SK-N-SH (cell line): ENCODE measurements at regions not wholly inside any gene's neighbourhood (a gene's known extent, or its start where the extent isn't known, plus 50 kb on each side); places are given as distances from the start of the nearest gene placed in this dataset.

Experiments
- CTCF ChIA-PET: fragments of 300-600, 350-600 bp; formaldehyde crosslinking; extraction: SDS; loops from one replicate; lab custom pipeline; 2021; lab: Yijun Ruan, JAX
- POLR2A ChIA-PET: fragments of 350-600 bp; sonication (Branson Sonifier 250); formaldehyde crosslinking; extraction: SDS; loops from one replicate; lab custom pipeline; 2020; ENCODE audit warnings: antibody characterized with exemption, inconsistent platforms; lab: Yijun Ruan, JAX
- DNase-seq: peaks from one replicate; pipeline ENCODE4 v3.0.0; 2012
- H2AFZ ChIP-seq: fragments of 200-600 bp; sonication (generic); 2 replicates; pipeline ENCODE4 v1.8.1; 2016; ENCODE audit warnings: antibody characterized with exemption, mild to moderate bottlenecking, low read depth
- H3F3A ChIP-seq: fragments of 200-600 bp; sonication (generic); replicated peaks from 2 replicates; pipeline ENCODE3; 2016; ENCODE audit warnings: antibody characterized with exemption, mild to moderate bottlenecking; ENCODE audit not compliant: insufficient read depth
- H3K27ac ChIP-seq, 2 experiments: fragments of 200-500 bp in 1 of 2; fragments of 200-600 bp in 1 of 2; sonication (Bioruptor generic) in 1 of 2; sonication (generic), shearing (Covaris generic) in 1 of 2; 2 replicates each; pipeline versions ENCODE4 v1.5.1 to v1.6.1; 2014 to 2016; ENCODE audit warnings: low read depth in 2 of 2, inconsistent platforms in 1 of 2, low read length in 1 of 2, mild to moderate bottlenecking in 1 of 2, mixed read lengths in 1 of 2
- H3K27me3 ChIP-seq: fragments of 200-600 bp; sonication (generic), shearing (Covaris generic); 2 replicates; pipeline ENCODE4 v1.6.1; 2016; ENCODE audit warnings: mixed run types; ENCODE audit not compliant: insufficient read depth
- H3K36me3 ChIP-seq, 2 experiments: fragments of 200-500 bp in 1 of 2; fragments of 200-600 bp in 1 of 2; sonication (Bioruptor generic) in 1 of 2; sonication (generic) in 1 of 2; replicated peaks in 1 of 2; 2 replicates each; pipeline versions ENCODE3 to v1.5.1; 2014 to 2016; ENCODE audit warnings: low read length in 1 of 2, mild to moderate bottlenecking in 1 of 2; ENCODE audit not compliant: insufficient read depth in 2 of 2, control insufficient read depth in 1 of 2
- H3K4me1 ChIP-seq, 2 experiments: fragments of 200-500 bp in 1 of 2; fragments of 200-600 bp in 1 of 2; sonication (Bioruptor generic) in 1 of 2; sonication (generic), shearing (Covaris generic) in 1 of 2; 2 replicates each; pipeline versions ENCODE4 v1.5.1 to v1.6.1; 2014 to 2016; ENCODE audit warnings: low read depth in 1 of 2, low read length in 1 of 2, mixed run types in 1 of 2; ENCODE audit not compliant: insufficient read depth in 2 of 2, control insufficient read depth in 1 of 2
- H3K4me2 ChIP-seq: fragments of 200-600 bp; sonication (generic), shearing (Covaris generic); 2 replicates; pipeline ENCODE4 v1.6.1; 2017; ENCODE audit warnings: mixed run types
- H3K4me3 ChIP-seq, 2 experiments: fragments of 200-500 bp in 1 of 2; fragments of 200-600 bp in 1 of 2; sonication (Bioruptor generic) in 1 of 2; sonication (generic), shearing (Covaris generic) in 1 of 2; 2 replicates each; pipeline versions ENCODE4 v1.5.1 to v1.8.1; 2014 to 2016; ENCODE audit warnings: low read depth in 2 of 2, inconsistent platforms in 1 of 2, low read length in 1 of 2, mild to moderate bottlenecking in 1 of 2, mixed read lengths in 1 of 2, moderate library complexity in 1 of 2
- H3K79me2 ChIP-seq: fragments of 200-600 bp; sonication (generic); 2 replicates; pipeline ENCODE4 v1.8.1; 2017; ENCODE audit warnings: mild to moderate bottlenecking; ENCODE audit not compliant: insufficient read depth
- H3K9ac ChIP-seq: fragments of 200-600 bp; sonication (generic); 2 replicates; pipeline ENCODE4 v1.6.1; 2017; ENCODE audit warnings: mixed run types
- H3K9me2 ChIP-seq: fragments of 200-600 bp; sonication (generic); 2 replicates; pipeline ENCODE4 v1.6.1; 2017; ENCODE audit warnings: mixed run types
- H3K9me3 ChIP-seq: fragments of 200-600 bp; sonication (generic); 2 replicates; pipeline ENCODE4 v1.6.1; 2017; ENCODE audit warnings: mixed run types, mild to moderate bottlenecking, moderate library complexity
- H4K20me1 ChIP-seq: fragments of 200-600 bp; sonication (generic); 2 replicates; pipeline ENCODE4 v1.6.1; 2017; ENCODE audit warnings: mild to moderate bottlenecking, mixed run types; ENCODE audit not compliant: insufficient read depth
- CHD2 ChIP-seq: fragments of 150-350 bp; IDR thresholded peaks from 2 replicates; pipeline ENCODE4 v1.6.1; 2018; ENCODE audit warnings: low read length; ENCODE audit not compliant: partially characterized antibody
- EP300 ChIP-seq, 2 experiments: IDR thresholded peaks; 2 replicates each; pipeline versions ENCODE4 v1.4.0 to v1.6.1; 2012; ENCODE audit warnings: borderline replicate concordance in 1 of 2, low read depth in 1 of 2, low read length in 1 of 2
- EZH2phosphoT487 ChIP-seq: fragments of 200-600 bp; sonication (generic); IDR thresholded peaks from 2 replicates; pipeline ENCODE4 v1.6.1; 2017; ENCODE audit warnings: low read depth, mixed run types, mild to moderate bottlenecking, antibody characterized with exemption, moderate library complexity, borderline replicate concordance
- FOXJ3 ChIP-seq: sonication (generic); formaldehyde crosslinking; IDR thresholded peaks from 2 replicates; pipeline ENCODE4 v1.5.1; 2020; ENCODE audit warnings: mild to moderate bottlenecking, missing genetic modification reagents
- GABPA ChIP-seq: IDR thresholded peaks from 2 replicates; pipeline ENCODE4 v1.4.0; 2012; ENCODE audit warnings: low read depth, mild to moderate bottlenecking
- GATA2 ChIP-seq: sonication (generic); formaldehyde crosslinking; IDR thresholded peaks from 2 replicates; pipeline ENCODE4 v1.5.0; 2020; ENCODE audit warnings: mild to moderate bottlenecking, missing genetic modification reagents
- MEF2A ChIP-seq: IDR thresholded peaks from 2 replicates; pipeline ENCODE4 v1.4.0; 2012; ENCODE audit warnings: low read depth, borderline replicate concordance
- NFIC ChIP-seq: IDR thresholded peaks from 2 replicates; pipeline ENCODE4 v1.4.0; 2012; ENCODE audit warnings: borderline replicate concordance
- POLR2AphosphoS5 ChIP-seq: IDR thresholded peaks from 2 replicates; pipeline ENCODE4 v1.6.1; 2012; ENCODE audit warnings: low read depth, low read length
- RAD21 ChIP-seq: IDR thresholded peaks from 2 replicates; pipeline ENCODE4 v1.6.1; 2012; ENCODE audit warnings: mild to moderate bottlenecking, low read length
- RFX5 ChIP-seq: IDR thresholded peaks from 2 replicates; pipeline ENCODE4 v1.6.1; 2012; ENCODE audit warnings: mild to moderate bottlenecking, improper control_type of control experiment, low read length
- SIN3A ChIP-seq: IDR thresholded peaks from 2 replicates; pipeline ENCODE4 v1.6.1; 2012; ENCODE audit warnings: low read depth, mild to moderate bottlenecking, low read length, moderate library complexity, borderline replicate concordance
- TAF1 ChIP-seq: IDR thresholded peaks from 2 replicates; pipeline ENCODE4 v1.6.1; 2012; ENCODE audit warnings: low read depth, mild to moderate bottlenecking, low read length, moderate library complexity, borderline replicate concordance
- TCF12 ChIP-seq: IDR thresholded peaks from 2 replicates; pipeline ENCODE4 v1.4.0; 2012
- YY1 ChIP-seq: IDR thresholded peaks from 2 replicates; pipeline ENCODE4 v1.4.0; 2012; ENCODE audit warnings: low read depth, mild to moderate bottlenecking
- WGBS: methylation state at CpG from one replicate; pipeline ENCODE4 v1.1.6; 2017; ENCODE audit warnings: low lambda C conversion rate; 5-methylcytosine and 5-hydroxymethylcytosine counted together
- TF ChIP-seq, protein P1 (sequence below): IDR thresholded peaks from 2 replicates; pipeline ENCODE4 v1.4.0; 2012; ENCODE audit warnings: low read depth
- TF ChIP-seq, protein P2 (sequence below): fragments of 200-600 bp; sonication (generic); IDR thresholded peaks from 2 replicates; pipeline ENCODE4 v1.6.1; 2017; ENCODE audit warnings: antibody characterized with exemption, mild to moderate bottlenecking, moderate library complexity
- TF ChIP-seq, protein P3 (sequence below): IDR thresholded peaks from 2 replicates; pipeline ENCODE4 v1.4.0; 2012; ENCODE audit warnings: low read depth, borderline replicate concordance
- TF ChIP-seq, protein P4 (sequence below): IDR thresholded peaks from 2 replicates; pipeline ENCODE4; 2012
- TF ChIP-seq, protein P5 (sequence below): IDR thresholded peaks from 2 replicates; pipeline ENCODE4 v1.4.0; 2012; ENCODE audit warnings: low read depth, borderline replicate concordance

DNA sequence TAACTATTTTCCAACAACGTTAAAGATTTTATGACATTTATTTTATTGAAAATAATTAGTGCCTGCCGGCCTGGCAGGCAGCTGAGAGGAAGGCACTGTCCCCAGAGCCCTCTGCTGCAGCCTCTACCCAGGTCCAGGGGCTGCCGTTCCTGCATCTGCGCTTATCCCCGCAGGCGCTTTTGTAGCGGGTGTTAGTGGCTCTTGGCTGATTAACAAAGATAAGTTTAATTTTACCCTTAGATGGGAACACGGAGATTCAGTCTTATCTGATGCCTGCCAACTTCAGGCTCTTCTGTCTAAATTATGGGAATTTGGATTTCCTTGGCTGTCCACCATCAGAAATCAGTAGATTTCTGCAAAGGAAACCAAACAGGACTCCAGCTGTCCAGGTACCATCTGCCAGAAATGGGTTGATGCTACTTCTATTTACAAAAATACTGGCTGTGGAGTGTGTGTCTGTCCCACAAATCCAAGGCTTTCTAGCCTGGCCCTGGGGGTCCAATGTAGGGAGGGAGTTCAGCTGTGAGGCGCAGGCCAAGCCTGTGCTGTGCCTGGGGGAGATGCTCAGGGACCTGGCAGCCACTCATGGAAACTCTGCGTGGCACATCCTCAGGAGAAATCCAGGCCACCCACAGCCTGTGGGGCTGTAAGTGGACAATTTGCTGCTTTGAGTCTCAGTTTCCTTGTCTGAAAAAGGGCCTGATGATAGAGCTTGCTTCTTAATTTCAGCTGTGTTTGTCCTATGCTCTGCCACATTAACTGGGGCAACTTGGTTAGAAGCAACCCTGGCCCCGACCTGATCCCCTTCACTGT, 62.0 kb upstream of the IGFBP3 start:
- Histone ChIP-seq H4K20me1 (no peaks in the 10 kb centered on the region), H2AFZ (no peak overlapping the region), H3K9me3 (peaks cover 14% of the 10 kb centered on the region; the same call in 1 of the 2 replicates), H3K36me3 (no peaks in the 10 kb centered on the region), H3K4me3 (no peak overlapping the region), H3K4me1 (peaks cover 12 to 21% of the 10 kb centered on the region in 2 experiments; a peak in 3 of 4 replicates), H3K9ac (no peak overlapping the region), H3F3A (peaks cover 15% of the 10 kb centered on the region), H3K79me2 (no peaks in the 10 kb centered on the region), H3K9me2 (no peaks in the 10 kb centered on the region), H3K4me2 (no peak overlapping the region), H3K27me3 (no peaks in the 10 kb centered on the region), H3K27ac (no peak overlapping the region; a peak in 1 of 4 replicates)
- 67% methylated on average over 11 of the region's 11 CpGs for WGBS
- TF ChIP-seq, protein P1, sequence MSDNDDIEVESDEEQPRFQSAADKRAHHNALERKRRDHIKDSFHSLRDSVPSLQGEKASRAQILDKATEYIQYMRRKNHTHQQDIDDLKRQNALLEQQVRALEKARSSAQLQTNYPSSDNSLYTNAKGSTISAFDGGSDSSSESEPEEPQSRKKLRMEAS, result no peak
- TF ChIP-seq, protein P2, sequence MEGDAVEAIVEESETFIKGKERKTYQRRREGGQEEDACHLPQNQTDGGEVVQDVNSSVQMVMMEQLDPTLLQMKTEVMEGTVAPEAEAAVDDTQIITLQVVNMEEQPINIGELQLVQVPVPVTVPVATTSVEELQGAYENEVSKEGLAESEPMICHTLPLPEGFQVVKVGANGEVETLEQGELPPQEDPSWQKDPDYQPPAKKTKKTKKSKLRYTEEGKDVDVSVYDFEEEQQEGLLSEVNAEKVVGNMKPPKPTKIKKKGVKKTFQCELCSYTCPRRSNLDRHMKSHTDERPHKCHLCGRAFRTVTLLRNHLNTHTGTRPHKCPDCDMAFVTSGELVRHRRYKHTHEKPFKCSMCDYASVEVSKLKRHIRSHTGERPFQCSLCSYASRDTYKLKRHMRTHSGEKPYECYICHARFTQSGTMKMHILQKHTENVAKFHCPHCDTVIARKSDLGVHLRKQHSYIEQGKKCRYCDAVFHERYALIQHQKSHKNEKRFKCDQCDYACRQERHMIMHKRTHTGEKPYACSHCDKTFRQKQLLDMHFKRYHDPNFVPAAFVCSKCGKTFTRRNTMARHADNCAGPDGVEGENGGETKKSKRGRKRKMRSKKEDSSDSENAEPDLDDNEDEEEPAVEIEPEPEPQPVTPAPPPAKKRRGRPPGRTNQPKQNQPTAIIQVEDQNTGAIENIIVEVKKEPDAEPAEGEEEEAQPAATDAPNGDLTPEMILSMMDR, result no peak
- TF ChIP-seq GATA2 (CRISPR knock-in tag), result peak; percentile 91
- no peak for TF ChIP-seq EZH2phosphoT487
- 0 out of 4 replicates have a peak, but pooled peaks of 1 of the 2 experiments have one; percentile 11 for TF ChIP-seq EP300 (IDR thresholded peaks at IDR 0.05; ENCODE audit: borderline replicate concordance in 1 of 2, low read depth in 1 of 2, low read length in 1 of 2)
- POLR2A ChIA-PET, result no interaction called here
- CTCF ChIA-PET, result interaction anchor here (1.1 to 1.7 kb wide), 7 partner anchors 10 to 111 kb away, joined by 3 to 8 read pairs (median 4); partner anchors contain the start of gene IGFBP3
- peak; percentile 73 for DNase-seq

DNA sequence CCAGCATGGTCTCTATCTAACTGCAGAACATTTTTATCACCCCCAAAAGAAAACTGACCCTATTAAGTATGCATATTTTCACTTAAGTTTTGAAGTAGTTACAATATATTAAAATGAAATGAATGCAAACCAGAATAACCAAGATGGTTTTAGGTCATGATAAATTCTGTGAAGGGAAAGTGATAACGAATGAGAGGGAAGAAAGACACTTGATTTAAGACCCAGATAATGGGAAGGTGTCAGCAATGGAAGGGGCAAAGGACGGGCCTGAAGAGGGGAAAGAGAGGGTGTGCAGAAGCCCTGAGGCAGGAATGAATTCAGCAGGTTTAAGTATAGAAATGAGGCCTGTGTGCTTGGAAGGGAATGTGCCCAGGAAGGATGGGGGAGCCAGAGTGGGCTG, 61.1 kb upstream of the IGFBP3 start:
- H3K4me3 ChIP-seq, result no peak overlapping the region
- no peaks in the 10 kb centered on the region for H3K9me2 ChIP-seq
- 68% methylated on average over 2 of the region's 2 CpGs for WGBS
- H3K9me3 ChIP-seq, result peaks cover 14% of the 10 kb centered on the region; the same call in 1 of the 2 replicates
- no peak overlapping the region for H3K4me2 ChIP-seq
- H3K36me3 ChIP-seq, result no peaks in the 10 kb centered on the region
- no peak for DNase-seq
- POLR2A ChIA-PET, result no interaction called here
- H3K27me3 ChIP-seq, result no peaks in the 10 kb centered on the region
- H3K27ac ChIP-seq, result no peak overlapping the region
- H3K4me1 ChIP-seq, result peaks cover 12 to 29% of the 10 kb centered on the region in 2 experiments; a peak in 3 of 4 replicates
- no peaks in the 10 kb centered on the region for H3K79me2 ChIP-seq
- H2AFZ ChIP-seq, result no peak overlapping the region
- CTCF ChIA-PET, result interaction anchor here (1.2 to 1.7 kb wide), 3 partner anchors 11 to 59 kb away, joined by 3 to 8 read pairs (median 6); no protein-coding TSS in a partner anchor
- peaks cover 15% of the 10 kb centered on the region for H3F3A ChIP-seq
- H3K9ac ChIP-seq, result no peak overlapping the region
- H4K20me1 ChIP-seq, result no peaks in the 10 kb centered on the region
- TF ChIP-seq, protein P3, sequence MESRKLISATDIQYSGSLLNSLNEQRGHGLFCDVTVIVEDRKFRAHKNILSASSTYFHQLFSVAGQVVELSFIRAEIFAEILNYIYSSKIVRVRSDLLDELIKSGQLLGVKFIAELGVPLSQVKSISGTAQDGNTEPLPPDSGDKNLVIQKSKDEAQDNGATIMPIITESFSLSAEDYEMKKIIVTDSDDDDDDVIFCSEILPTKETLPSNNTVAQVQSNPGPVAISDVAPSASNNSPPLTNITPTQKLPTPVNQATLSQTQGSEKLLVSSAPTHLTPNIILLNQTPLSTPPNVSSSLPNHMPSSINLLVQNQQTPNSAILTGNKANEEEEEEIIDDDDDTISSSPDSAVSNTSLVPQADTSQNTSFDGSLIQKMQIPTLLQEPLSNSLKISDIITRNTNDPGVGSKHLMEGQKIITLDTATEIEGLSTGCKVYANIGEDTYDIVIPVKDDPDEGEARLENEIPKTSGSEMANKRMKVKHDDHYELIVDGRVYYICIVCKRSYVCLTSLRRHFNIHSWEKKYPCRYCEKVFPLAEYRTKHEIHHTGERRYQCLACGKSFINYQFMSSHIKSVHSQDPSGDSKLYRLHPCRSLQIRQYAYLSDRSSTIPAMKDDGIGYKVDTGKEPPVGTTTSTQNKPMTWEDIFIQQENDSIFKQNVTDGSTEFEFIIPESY, result no peak
- TF ChIP-seq CHD2 (no peak), TAF1 (no peak), GATA2 (CRISPR knock-in tag) (no peak), YY1 (no peak), SIN3A (no peak), TCF12 (no peak), FOXJ3 (CRISPR knock-in tag) (no peak), RAD21 (no peak), POLR2AphosphoS5 (no peak), GABPA (no peak), NFIC (no peak), RFX5 (no peak), MEF2A (no peak)
- TF ChIP-seq, protein P4, sequence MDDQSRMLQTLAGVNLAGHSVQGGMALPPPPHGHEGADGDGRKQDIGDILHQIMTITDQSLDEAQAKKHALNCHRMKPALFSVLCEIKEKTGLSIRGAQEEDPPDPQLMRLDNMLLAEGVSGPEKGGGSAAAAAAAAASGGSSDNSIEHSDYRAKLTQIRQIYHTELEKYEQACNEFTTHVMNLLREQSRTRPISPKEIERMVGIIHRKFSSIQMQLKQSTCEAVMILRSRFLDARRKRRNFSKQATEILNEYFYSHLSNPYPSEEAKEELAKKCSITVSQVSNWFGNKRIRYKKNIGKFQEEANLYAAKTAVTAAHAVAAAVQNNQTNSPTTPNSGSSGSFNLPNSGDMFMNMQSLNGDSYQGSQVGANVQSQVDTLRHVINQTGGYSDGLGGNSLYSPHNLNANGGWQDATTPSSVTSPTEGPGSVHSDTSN, result no peak
- TF ChIP-seq, protein P5, sequence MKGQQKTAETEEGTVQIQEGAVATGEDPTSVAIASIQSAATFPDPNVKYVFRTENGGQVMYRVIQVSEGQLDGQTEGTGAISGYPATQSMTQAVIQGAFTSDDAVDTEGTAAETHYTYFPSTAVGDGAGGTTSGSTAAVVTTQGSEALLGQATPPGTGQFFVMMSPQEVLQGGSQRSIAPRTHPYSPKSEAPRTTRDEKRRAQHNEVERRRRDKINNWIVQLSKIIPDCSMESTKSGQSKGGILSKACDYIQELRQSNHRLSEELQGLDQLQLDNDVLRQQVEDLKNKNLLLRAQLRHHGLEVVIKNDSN, result no peak
